ENCODE measurements at regions not wholly inside any gene's neighbourhood (a gene's known extent, or its start where the extent isn't known, plus 50 kb on each side); places are given as distances from the start of the nearest gene placed in this dataset.

GRCh38 chr5:114250536-114250935 lies 111.3 kb upstream of the KCNN2 start:
- TF ChIP-seq POLR2AphosphoS5 (IDR thresholded peaks at IDR 0.05; ENCODE audit: low read depth, low read length) (no peak), POLR2A (IDR thresholded peaks at IDR 0.05; ENCODE audit: low read depth, low read length) (no peak), TAF1 (IDR thresholded peaks at IDR 0.05; ENCODE audit: borderline replicate concordance, low read depth, low read length) (no peak)

All from GM12892 (cell line).